Fibroblast of the conjunctiva (primary cell): ENCODE measurements at regions not wholly inside any gene's neighbourhood (a gene's known extent, or its start where the extent isn't known, plus 50 kb on each side); places are given as distances from the start of the nearest gene placed in this dataset.
"Not testable (repeated sequence)": the region's sequence is repeated elsewhere in the genome, so short reads cannot be mapped to it uniquely, and the experiment has no call there.

Experiments
- DNase-seq: peaks from one replicate; pipeline ENCODE4 v3.0.0-alpha.2; 2010; ENCODE audit warnings: low read depth

GRCh38 chr5:1636208-1636770 is 112.5 kb upstream of the LPCAT1 start:
- not testable (repeated sequence) for DNase-seq

GRCh38 chr5:1635477-1635876 is 111.7 kb upstream of the LPCAT1 start:
- not testable (repeated sequence) for DNase-seq

- DNase-seq, result no peak
These were observed 110.5 kb upstream of the LPCAT1 start for GRCh38 chr5:1634337-1634661.

GRCh38 chr5:1633605-1634336 is 110.0 kb upstream of the LPCAT1 start:
- DNase-seq, result peak; percentile 47

DNA sequence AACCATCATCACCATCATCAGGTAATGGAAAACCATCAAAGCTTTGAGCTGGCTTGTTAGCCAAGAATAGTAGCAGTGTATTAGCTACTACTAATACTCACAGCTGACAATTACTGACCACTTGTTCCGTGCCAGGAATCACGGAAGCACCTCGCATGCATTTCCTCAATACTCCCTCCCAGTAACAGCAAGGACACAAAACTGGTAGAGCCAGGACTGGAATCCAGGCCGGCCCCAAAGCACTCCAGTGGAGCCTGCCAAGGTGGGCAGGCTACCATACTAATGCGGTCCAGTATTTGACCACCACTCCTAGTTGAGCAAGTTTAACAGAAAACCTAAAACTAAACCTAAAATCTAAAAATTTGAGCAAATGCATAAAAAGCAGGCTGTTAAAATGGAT is 107.2 kb upstream of the LPCAT1 start:
- DNase-seq, result not testable (repeated sequence)

DNA sequence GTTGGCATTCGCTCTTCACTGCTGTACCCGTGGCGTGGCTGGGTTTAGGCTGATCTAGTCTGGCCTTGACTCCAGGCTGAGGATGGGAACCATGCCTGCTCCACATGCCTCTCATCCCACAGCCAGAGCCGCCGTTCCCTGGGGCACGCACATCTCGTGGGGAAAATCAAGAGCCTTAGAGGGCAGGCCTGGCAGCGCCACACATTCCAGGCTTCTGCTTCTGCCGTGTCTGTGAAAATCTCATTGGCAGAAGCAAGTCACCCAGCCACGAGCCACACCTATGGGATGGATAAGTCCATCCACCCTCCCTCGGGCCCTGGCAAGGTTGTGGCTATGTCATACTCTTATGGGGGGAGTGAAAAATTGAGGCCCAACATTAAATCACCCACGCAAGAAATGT is 102.6 kb upstream of the LPCAT1 start:
- DNase-seq, result not testable (repeated sequence)

GRCh38 chr5:1619531-1619930 is 95.8 kb upstream of the LPCAT1 start:
- not testable (repeated sequence) for DNase-seq

DNA sequence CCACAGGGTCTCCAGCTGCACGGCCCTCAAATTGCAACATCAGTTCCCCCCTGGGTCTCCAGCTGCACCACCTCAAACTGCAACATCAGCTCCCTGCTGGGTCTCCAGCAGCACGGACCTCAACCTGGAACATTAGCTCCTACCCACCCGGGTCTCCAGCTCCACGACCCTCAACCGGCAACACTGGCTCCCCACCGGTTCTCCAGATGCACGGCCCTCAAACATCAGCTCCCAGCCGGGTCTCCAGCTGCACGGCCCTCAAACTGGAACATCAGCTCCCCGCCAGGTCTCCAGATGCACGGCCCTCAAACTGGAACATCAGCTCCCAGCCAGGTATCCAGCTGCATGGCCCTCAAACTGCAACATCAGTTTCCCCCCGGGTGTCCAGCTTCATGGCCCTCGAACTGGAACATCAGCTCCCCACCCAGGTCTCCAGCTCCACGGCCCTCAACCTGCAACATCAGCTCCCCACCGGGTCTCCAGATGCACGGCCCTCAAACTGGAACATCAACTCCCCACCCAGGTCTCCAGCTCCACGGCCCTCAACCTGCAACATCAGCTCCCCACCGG is 94.6 kb upstream of the LPCAT1 start:
- not testable (repeated sequence) for DNase-seq

DNA sequence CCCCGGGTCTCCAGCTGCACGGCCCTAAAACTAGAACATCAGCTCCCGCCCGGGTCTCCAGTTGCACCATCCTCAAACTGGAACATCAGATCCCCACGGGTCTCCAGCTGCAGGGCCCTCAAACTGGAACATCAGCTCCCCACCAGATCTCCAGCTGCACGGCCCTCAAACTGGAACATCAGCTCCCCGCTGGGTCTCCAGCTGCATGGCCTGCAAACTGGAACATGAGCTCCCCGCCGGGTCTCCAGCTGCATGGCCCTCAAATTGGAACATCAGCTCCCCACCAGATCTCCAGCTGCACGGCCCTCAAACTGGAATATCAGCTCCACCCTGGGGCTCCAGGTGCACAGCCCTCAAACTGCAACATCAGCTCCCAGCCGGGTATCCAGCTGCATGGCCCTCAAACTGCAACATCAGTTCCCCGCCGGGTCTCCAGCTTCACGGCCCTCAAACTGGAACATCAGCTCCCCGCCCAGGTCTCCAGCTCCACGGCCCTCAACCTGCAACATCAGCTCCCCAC is 93.5 kb upstream of the LPCAT1 start:
- not testable (repeated sequence) for DNase-seq

- DNase-seq, result not testable (repeated sequence)
These were observed 89.8 kb upstream of the LPCAT1 start for GRCh38 chr5:1613515-1613914.

DNA sequence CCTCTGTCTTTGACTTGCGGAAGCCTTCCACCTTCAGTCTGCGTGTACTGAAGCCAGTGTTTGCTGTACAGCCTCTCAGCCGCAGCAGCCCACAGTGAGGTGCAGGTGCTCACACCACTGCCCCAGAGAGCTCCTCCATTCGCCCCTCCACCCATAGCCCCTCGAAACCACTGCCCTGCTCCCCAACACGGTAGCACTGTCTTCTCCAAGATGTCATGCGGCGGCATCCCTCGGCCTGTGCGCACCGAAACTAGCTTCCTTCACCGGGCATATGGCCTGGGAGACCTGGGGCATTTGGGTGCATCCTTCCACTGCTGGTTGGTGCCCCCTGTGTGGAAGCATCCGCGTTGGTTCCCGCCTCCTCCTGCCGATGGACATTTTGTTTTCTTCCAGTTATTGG is 86.8 kb upstream of the LPCAT1 start:
- not testable (repeated sequence) for DNase-seq

DNA sequence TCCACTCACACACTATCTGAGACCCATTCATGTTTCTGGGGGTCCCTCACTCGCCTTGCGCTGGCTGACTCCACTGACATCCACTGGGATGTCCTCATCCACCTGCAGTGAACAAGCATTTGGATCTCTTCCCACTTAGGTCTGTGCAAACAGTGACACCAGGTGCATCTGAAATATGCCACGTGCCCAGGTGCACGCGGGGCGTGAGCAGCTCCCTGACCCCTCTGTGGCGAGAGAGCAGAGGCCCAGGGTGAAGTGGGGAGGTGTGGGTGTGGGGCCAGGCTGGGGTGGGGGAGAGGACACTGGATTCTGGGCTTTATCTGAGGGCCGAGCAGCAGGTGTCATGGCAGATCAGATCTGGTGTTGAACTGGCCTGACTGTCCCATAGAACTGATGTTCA is 85.4 kb upstream of the LPCAT1 start:
- DNase-seq, result not testable (repeated sequence)

DNA sequence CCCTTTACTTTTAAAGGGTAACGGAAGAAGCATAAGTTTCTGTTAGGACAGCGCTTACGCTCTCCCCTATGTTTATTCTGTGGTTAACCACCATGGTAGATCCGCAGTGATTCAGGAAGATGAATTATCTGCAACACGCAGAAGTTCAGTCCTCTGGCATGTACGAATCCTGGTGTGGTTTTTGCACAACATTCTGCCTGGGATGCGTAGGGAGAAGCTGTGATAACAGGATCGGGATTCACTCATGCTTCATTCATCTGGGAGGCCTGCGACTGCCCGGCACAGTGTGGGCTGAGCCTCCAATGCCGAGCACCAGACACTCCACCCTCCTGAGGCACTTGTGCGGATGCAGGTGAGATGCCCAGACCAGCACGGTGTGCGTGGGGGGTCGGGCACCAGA is 84.6 kb upstream of the LPCAT1 start:
- DNase-seq, result peak; percentile 1

DNA sequence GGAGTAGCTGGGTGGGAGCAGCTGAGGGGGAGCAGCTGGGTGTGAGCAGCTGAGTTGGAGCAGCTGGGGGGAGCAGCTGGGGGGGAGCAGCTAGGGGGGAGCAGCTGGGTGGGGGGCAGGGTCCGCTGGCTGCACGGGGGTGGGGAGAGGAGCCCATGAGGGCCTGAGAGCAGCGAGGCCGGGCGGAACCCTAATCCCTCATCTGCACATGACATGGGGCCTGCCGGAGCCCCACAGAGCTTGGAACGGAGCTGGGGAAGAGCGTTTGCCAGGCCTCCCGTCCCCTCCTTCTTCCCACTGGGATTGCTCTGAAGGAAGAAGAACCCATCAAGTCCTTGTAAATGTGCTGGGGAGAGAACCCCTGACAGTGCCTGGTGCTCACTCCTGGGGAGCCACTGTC is 83.2 kb upstream of the LPCAT1 start:
- DNase-seq, result not testable (repeated sequence)

DNA sequence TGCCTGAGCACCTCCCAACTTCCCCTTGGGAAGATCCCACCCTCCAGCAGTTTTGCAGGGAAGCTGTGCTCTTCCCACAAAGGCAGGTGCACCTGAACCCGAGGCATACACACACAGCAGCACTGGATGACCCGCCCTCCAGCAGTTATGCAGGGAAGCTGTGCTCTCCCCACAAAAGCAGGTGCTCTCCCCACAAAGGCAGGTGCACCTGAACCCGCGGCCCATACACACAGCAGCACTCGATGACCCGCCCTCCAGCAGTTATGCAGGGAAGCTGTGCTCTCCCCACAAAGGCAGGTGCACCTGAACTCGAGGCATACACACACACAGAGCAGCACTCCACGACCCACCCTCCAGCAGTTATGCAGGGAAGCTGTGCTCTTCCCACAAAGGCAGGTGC is 80.2 kb upstream of the LPCAT1 start:
- DNase-seq, result not testable (repeated sequence)

- not testable (repeated sequence) for DNase-seq
These were observed 77.8 kb upstream of the LPCAT1 start for GRCh38 chr5:1601565-1601964.

DNA sequence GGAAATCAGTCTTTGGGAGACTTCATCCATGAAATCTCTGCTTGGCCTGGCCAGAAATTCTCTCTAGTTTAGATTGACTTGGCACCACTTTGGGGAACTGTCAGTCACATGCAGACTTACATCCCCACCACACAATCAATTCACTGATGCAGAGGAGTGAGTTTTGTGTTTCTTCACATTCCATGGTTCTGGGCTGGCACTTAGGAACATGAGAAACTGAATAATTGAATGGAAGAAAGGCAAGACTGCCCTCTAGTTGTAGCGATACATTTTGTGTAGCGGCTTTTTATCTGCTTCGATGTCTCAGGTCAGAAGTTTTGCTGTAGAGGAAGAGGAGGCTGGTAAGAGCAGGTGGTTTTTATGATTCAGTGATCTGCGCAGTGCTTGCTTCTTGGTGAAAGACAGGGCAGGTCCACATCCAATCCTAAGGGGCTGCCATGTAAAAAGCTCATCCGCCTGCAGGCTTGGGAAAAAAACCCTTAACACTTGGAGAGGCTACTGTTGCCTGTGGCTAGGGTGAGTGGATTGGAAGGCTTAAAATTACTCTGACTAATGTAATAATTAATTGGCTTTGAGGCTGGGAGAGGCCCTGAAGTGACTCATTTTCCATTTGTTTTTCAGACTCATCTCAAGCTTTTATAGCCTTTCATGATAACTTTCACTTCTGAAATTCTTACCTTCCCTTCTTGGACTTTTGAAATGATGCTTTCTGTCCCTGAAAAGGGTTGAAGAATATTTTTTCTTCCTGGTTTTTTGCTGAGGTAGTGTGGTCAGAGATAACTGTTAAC is 75.4 kb upstream of the LPCAT1 start:
- DNase-seq, result peak; percentile 24

- not testable (repeated sequence) for DNase-seq
These were observed 73.3 kb upstream of the LPCAT1 start for GRCh38 chr5:1597093-1597473.

GRCh38 chr5:1596462-1597092 is 72.8 kb upstream of the LPCAT1 start:
- DNase-seq, result not testable (repeated sequence)

GRCh38 chr5:1594357-1595106 is 70.8 kb upstream of the LPCAT1 start:
- peak; percentile 38 for DNase-seq

- no peak for DNase-seq
These were observed 70.2 kb upstream of the LPCAT1 start for GRCh38 chr5:1593903-1594356.
